Stimulated activated CD8-positive, alpha-beta memory T cell treated with anti-CD3 and anti-CD28 coated beads, Interleukin-15, amount 100 ng/mL, for 1 hour (primary cell): ENCODE measurements at regions not wholly inside any gene's neighbourhood (a gene's known extent, or its start where the extent isn't known, plus 50 kb on each side); places are given as distances from the start of the nearest gene placed in this dataset.

Experiments used
- DNase-seq: peaks from one replicate; pipeline ENCODE4 v3.0.0-alpha.2; 2020; ENCODE audit warnings: low read depth

- no peak for DNase-seq
Observed at GRCh38 chr10:78320506-78320905, 286.8 kb downstream of the RPS24 start.

- DNase-seq: no peak
Observed at GRCh38 chr10:78321000-78321399, 287.3 kb downstream of the RPS24 start.

DNA sequence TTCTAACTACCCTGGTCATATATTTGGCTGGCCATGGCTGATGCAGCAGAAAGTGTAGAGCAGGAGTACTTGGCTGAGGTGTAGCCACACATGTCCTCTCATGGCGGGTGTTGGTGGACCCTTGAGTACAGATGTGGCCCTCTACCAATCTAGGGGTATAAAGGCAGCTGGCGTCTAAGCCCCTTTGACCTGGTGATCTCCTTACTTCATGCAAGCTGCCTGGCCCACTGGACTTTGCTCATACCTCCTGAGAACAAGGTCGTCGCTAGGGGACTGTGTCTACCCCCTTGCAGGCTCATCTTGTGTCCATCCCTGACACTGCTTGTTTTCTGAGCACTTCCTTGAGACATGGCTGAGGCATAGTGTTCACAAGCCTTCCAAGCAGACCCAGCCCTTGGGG, 287.8 kb downstream of the RPS24 start:
- DNase-seq: no peak

GRCh38 chr10:78326372-78326771, 292.7 kb downstream of the RPS24 start:
- no peak for DNase-seq

GRCh38 chr10:78327778-78328591, 294.3 kb downstream of the RPS24 start:
- no peak for DNase-seq

DNA sequence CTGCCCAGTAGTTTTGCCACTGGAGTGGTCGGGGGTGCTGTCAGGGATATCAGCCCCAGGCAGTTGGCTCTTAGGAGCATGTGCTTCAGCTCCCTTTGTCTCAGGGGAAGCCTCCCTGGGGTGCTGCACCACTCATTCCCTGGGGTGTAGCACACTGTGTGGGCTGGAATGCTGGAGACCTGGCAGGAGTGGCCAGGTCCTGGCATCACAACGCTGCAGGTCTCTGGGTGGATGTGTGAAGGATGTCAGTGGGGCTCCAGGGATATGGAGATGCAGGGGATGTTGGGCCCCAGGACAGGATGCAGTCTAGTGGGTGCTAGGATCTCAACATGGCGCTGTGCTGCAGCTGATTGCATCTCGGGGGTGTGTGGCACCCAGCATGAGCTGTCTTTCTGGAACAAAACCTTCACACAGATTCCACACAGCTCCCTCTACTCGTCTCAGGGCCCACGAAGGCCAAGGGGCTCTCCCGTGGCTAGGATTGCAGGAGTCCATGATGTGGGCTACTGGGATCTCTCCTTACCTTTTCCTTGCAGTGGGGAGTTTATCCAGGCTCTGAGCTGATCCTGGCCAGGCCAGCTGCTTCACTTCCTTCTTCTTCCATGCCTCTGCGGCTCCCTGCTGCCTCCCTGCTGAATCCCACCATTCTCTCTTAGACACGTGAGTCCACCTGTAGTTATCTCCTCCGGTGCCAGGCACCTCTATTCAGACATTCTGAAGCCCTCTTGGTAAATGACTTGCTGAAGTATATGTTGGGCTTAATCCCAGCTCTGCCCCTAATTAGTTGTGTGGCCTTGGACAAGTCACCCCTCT, 295.1 kb downstream of the RPS24 start:
- no peak for DNase-seq

- no peak for DNase-seq
Observed at GRCh38 chr10:78330884-78331283, 297.2 kb downstream of the RPS24 start.

DNA sequence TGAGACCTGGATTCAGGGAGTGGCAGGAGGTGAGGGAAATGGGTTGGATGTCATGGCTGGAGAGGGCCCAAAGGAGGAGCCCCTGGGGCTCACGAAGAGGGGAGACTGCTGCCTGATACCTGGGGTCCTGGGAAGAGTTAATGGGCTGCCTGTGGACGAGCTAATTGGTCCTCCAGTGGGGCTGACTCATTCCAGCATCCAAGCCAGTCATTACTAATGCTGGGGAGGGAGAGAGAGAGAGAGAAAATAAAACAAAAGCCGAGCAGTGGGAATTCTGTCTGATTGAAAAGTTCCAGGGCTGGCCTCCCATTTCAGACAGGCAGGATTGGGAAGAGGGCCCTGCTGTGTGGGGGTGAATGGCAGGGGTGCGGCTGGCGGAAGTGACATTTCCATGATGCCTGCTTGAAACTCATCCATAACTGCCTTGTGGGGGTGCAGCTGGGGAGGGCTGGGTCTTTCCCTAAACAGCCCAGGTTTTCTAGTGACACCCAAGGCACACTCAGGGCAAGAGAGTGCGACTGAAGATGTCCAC, 297.8 kb downstream of the RPS24 start:
- no peak for DNase-seq

DNA sequence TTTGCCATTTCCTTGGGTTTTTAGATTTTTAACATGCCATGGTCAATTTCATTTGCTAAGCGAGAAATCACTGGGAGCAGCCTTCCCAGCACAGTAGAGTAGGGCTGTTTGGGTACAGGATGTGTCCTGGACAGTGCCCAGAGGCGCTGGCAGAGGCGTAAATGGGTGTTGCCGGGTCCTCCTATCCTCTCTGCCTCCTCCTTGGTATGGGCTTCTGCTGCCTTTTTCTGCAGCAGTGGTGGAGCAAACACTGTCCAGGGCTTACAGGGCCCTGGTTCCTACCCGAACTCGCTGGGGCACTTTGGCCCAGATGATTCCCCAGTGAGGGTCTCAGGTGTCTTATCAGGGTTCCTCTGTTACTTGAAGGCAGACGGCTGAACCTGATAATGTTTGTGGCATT, 298.3 kb downstream of the RPS24 start:
- DNase-seq: no peak

DNA sequence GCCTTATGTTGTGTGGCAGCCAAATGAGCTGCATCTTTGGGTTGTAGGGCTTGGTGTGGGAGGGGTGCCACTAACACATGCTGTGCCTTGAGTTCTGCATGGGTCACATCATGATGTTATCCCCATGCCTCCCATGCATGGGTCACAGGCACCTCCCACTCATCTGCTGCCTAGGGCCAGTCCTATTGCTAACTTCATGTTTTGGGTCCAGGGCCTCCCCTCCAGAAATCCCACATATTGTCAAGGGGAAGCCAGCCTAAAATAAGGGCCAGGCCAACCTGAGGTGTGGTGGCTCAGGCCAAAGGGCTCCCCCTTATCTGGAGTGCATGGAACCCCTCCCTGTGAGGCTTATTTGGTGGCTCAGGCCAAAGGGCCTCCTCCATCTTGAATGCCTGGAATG, 299.0 kb downstream of the RPS24 start:
- DNase-seq: no peak

DNA sequence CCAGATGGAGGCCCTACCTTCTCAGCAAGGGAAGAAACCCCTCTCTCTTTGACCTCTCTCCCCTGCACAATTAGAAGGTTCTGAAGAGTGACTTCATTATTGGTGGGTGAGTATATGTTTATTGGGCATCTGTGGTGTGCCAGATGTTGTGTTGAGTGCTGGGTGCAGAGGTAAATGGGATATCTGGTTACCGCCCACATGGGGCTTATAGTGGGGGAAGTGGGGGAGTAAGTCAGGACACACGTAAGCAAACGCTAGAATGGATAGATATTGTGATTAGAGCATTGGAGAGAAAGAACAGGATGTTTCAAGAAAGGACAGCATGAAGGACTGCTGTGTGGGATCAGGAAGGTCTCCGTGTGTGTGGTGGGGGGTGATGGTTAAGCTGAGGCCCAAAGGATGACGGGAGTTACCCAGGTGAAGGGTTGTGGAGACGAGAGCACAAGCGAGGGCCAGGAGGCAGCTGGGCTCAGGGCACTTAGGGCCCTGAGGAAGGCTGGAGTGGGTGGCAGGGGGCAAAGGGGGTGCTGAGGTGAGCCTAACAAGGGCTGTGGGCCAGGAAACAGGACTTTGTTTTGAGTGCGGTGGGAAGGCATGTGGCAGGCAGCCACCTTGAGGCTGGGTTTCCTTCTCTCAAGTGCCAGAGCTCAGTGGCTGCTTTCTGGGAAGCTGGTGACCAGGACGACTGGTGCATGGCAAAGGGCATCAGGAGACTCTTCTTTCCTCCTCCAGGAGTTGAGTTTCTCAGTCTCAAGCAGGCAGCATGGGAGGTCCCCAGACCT, 299.9 kb downstream of the RPS24 start:
- DNase-seq: no peak

DNA sequence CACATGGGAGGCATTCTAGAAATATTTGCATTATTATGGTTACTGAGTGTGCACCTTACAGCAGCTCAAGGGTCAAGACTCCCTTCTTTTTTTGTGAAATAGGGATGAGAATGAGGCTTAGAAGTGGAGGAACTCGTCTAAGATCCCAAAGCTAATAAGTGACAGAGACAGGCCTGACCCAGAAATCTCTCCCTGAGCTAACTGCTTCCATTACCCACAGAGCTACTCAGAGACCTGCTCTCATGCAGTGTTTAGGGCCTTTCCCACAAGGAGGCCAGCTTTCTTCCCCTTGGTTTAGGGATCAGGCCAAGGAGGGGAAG, 301.7 kb downstream of the RPS24 start:
- DNase-seq: no peak

- no peak for DNase-seq
Observed at GRCh38 chr10:78335691-78336401, 302.2 kb downstream of the RPS24 start.

GRCh38 chr10:78336402-78336791, 302.7 kb downstream of the RPS24 start:
- DNase-seq: no peak

- no peak for DNase-seq
Observed at GRCh38 chr10:78337016-78337415, 303.4 kb downstream of the RPS24 start.

- no peak for DNase-seq
Observed at GRCh38 chr10:78337646-78338391, 304.2 kb downstream of the RPS24 start.

DNA sequence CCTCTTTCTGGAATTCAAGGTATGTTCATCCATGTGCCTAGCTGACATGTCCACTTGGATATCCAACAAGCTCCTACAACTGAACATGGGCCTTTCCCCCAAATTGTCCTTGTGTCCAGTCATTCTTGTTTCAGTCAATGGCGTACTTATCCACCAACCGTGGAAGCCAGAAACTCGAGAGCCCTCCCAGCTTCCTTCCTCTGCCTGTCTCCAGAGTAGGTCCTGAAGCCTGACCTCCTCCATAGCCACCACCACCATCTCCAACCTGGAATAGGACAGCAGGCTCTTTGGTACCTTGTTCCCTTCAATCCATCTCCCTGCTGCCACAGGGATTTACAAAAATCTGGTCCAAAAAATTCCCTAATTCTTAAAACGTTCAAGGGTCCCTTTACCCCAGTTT, 305.1 kb downstream of the RPS24 start:
- no peak for DNase-seq

- DNase-seq: no peak
Observed at GRCh38 chr10:78339251-78339650, 305.6 kb downstream of the RPS24 start.

GRCh38 chr10:78341953-78342614, 308.4 kb downstream of the RPS24 start:
- DNase-seq: no peak

- DNase-seq: no peak
Observed at GRCh38 chr10:78342827-78343653, 309.4 kb downstream of the RPS24 start.
